PC-3 (cell line): ENCODE measurements at regions not wholly inside any gene's neighbourhood (a gene's known extent, or its start where the extent isn't known, plus 50 kb on each side); places are given as distances from the start of the nearest gene placed in this dataset.
"Not testable (repeated sequence)": the region's sequence is repeated elsewhere in the genome, so short reads cannot be mapped to it uniquely, and the experiment has no call there.

Experiments
- ATAC-seq: fragments of 200-7000 bp; cut with Tn5 transposase; 2 replicates; pipeline ENCODE4 v1.9.1; 2020; ENCODE audit warnings: mild to moderate bottlenecking, moderate library complexity
- BruUV-seq: library from RNA; stranded (reverse); fragments of 400-500 nt; replicated peaks from 2 replicates; lab custom pipeline; 2021; lab: Mats Ljungman, UMichigan
- CTCF ChIA-PET: fragments of 300-600 bp; sonication (Branson Sonifier 250); formaldehyde crosslinking; loops from one replicate; lab custom pipeline; 2022; ENCODE audit warnings: antibody characterized with exemption; lab: Charles Lee
- POLR2A ChIA-PET: fragments of 300-600 bp; sonication (Branson Sonifier 250); formaldehyde crosslinking; loops from one replicate; lab custom pipeline; 2022; ENCODE audit warnings: antibody characterized with exemption; ENCODE audit not compliant: unreplicated experiment; lab: Charles Lee
- DNase-seq: peaks from one replicate; pipeline ENCODE4 v3.0.0-alpha.2; 2015
- H2AFZ ChIP-seq: fragments of 300-600 bp; sonication (generic); 2 replicates; pipeline ENCODE4 v1.6.0; 2016; ENCODE audit warnings: antibody characterized with exemption, low read length
- H3F3A ChIP-seq: fragments of 300-600 bp; sonication (generic); one replicate; pipeline ENCODE4 v1.6.0; 2017; ENCODE audit warnings: antibody characterized with exemption, low read length, control low read depth, mild to moderate bottlenecking; ENCODE audit not compliant: unreplicated experiment
- H3K27ac ChIP-seq: fragments of 300-600 bp; sonication (generic); 2 replicates; pipeline ENCODE4 v1.5.1; 2016; ENCODE audit warnings: mild to moderate bottlenecking, low read length
- H3K27me3 ChIP-seq: fragments of 300-600 bp; sonication (generic); 2 replicates; pipeline ENCODE4 v1.6.1; 2016; ENCODE audit warnings: low read length, mixed read lengths
- H3K36me3 ChIP-seq: fragments of 300-600 bp; sonication (generic); 2 replicates; pipeline ENCODE4 v1.6.1; 2016; ENCODE audit warnings: low read depth, mixed run types, low read length, mixed read lengths
- H3K4me1 ChIP-seq: fragments of 300-600 bp; sonication (generic); 2 replicates; pipeline ENCODE4 v1.5.1; 2016; ENCODE audit warnings: low read length; ENCODE audit not compliant: insufficient read depth
- H3K4me2 ChIP-seq: fragments of 300-600 bp; sonication (generic); 2 replicates; pipeline ENCODE4 v1.6.0; 2016; ENCODE audit warnings: low read length
- H3K4me3 ChIP-seq: fragments of 300-600 bp; sonication (generic); 2 replicates; pipeline ENCODE4 v1.5.1; 2016; ENCODE audit warnings: mild to moderate bottlenecking, low read length, mixed read lengths
- H3K79me2 ChIP-seq: fragments of 300-600 bp; sonication (generic); 2 replicates; pipeline ENCODE4 v1.6.1; 2017; ENCODE audit warnings: low read length, mixed read lengths
- H3K9ac ChIP-seq: fragments of 300-600 bp; sonication (generic); 2 replicates; pipeline ENCODE4 v1.6.0; 2016; ENCODE audit warnings: mild to moderate bottlenecking, low read length
- H3K9me2 ChIP-seq: fragments of 300-600 bp; sonication (generic); replicated peaks from 2 replicates; pipeline ENCODE4 v1.6.1; 2016; ENCODE audit warnings: mixed run types, low read length, mixed read lengths
- H3K9me3 ChIP-seq: fragments of 300-600 bp; sonication (generic); 2 replicates; pipeline ENCODE4 v1.6.1; 2016; ENCODE audit warnings: low read length, mixed read lengths
- H4K20me1 ChIP-seq: fragments of 300-600 bp; sonication (generic); 2 replicates; pipeline ENCODE4 v1.6.1; 2016; ENCODE audit warnings: low read length, mixed read lengths
- intact Hi-C: fragments of 100-400 bp; cut with micrococcal nuclease; formaldehyde crosslinking; loops from 2 replicates; pipeline ENCODE4 v1.9.0; 2023

- H4K20me1 ChIP-seq, H3K9me2 ChIP-seq, H2AFZ ChIP-seq, H3K27ac ChIP-seq, intact Hi-C loops, BruUV-seq, H3K36me3 ChIP-seq, H3K4me1 ChIP-seq, H3K79me2 ChIP-seq, ATAC-seq, H3K4me3 ChIP-seq, H3K4me2 ChIP-seq, CTCF ChIA-PET, H3K9ac ChIP-seq, H3K9me3 ChIP-seq, POLR2A ChIA-PET, DNase-seq, H3K27me3 ChIP-seq, H3F3A ChIP-seq: not testable (repeated sequence)
These were observed 63.2 kb upstream of the FAM153A start for GRCh38 chr5:177845906-177846305.

- intact Hi-C loops, H3K4me1 ChIP-seq, H2AFZ ChIP-seq, H3K79me2 ChIP-seq, H3K9ac ChIP-seq, DNase-seq, H3F3A ChIP-seq, H3K27ac ChIP-seq, BruUV-seq, H3K4me3 ChIP-seq, ATAC-seq, CTCF ChIA-PET, H3K27me3 ChIP-seq, POLR2A ChIA-PET, H3K9me3 ChIP-seq, H4K20me1 ChIP-seq, H3K36me3 ChIP-seq, H3K4me2 ChIP-seq, H3K9me2 ChIP-seq: not testable (repeated sequence)
These were observed 53.5 kb upstream of the FAM153A start for GRCh38 chr5:177836191-177836590.
